ENCODE measurements at regions not wholly inside any gene's neighbourhood (a gene's known extent, or its start where the extent isn't known, plus 50 kb on each side); places are given as distances from the start of the nearest gene placed in this dataset.

DNA sequence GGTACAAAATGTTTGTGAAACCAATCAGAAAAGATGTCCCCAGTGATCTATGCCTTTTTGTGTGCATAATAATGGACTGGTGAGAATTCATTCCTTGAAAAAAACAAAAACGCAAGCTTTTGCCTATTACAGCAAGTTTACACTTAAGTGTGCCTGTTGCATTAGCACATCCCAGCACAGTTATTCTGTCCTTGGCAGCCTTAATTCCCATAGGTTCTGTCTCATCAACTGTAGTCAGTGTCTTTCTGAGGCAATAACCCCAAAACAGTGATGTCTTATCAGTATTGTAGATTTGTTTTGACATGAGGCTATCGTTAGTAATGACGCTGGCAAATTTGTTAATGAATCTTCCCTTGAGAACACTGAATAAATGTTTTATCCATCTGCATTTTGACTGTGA lies 109.9 kb upstream of the KCTD3 start:
- peaks cover 0 to 3% of the 10 kb centered on the region in 2 donors for H3K36me3 ChIP-seq
- no peak overlapping the region for H3K27ac ChIP-seq
- no peaks in the 10 kb centered on the region for H3K27me3 ChIP-seq
- DNase-seq (no peak), ATAC-seq (no peak)
- H3K4me3 ChIP-seq = no peak overlapping the region
- H3K9me3 ChIP-seq = no peaks in the 10 kb centered on the region
- intact Hi-C loops (cut with DNase I) = no loop called here
- TF ChIP-seq, protein P1, sequence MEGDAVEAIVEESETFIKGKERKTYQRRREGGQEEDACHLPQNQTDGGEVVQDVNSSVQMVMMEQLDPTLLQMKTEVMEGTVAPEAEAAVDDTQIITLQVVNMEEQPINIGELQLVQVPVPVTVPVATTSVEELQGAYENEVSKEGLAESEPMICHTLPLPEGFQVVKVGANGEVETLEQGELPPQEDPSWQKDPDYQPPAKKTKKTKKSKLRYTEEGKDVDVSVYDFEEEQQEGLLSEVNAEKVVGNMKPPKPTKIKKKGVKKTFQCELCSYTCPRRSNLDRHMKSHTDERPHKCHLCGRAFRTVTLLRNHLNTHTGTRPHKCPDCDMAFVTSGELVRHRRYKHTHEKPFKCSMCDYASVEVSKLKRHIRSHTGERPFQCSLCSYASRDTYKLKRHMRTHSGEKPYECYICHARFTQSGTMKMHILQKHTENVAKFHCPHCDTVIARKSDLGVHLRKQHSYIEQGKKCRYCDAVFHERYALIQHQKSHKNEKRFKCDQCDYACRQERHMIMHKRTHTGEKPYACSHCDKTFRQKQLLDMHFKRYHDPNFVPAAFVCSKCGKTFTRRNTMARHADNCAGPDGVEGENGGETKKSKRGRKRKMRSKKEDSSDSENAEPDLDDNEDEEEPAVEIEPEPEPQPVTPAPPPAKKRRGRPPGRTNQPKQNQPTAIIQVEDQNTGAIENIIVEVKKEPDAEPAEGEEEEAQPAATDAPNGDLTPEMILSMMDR (IDR thresholded peaks at IDR 0.05) = no peak
- no peaks in the 10 kb centered on the region for H3K4me1 ChIP-seq

DNA sequence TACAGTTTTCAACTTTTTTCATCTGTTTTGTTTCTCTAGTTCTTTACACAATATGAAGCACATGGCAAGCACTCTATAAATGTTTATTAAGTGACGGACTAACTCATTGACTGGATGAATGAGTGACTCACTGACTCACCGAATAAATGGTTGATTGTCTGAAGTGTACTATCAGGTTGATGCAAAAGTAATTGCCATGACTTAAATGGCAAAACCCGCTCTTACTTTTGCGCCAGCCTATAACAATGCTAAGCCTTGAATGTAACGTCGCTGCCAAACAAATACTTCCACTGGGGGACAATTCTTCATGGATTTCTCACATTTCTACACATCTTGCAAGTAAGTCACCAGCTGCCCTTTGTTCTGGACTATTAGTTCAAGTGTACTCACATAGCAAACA lies 109.0 kb upstream of the KCTD3 start:
- H3K27ac ChIP-seq = no peak overlapping the region

DNA sequence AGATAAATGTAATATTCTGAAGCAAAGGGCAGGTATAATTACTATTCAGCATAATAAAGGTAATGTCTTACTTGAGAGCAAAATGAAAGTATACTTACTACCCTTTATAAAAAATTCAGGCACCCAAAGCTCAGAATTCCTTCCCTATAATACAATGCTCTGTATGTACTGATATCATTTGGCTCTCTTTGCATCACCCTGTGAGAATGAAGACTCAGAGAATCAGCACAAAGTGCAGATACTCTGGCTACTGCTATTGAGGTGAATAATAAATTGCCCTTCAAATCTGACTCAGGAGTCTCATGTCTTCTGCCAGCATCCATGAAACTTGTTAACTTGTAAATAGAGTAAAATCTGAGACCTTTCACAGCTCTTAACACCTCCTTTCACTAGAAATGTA lies 108.5 kb upstream of the KCTD3 start:
- H3K9me3 ChIP-seq = no peaks in the 10 kb centered on the region
- DNase-seq (no peak), ATAC-seq (no peak)
- H3K4me3 ChIP-seq = no peak overlapping the region
- intact Hi-C loops (cut with DNase I) = no loop called here
- TF ChIP-seq, protein P1 (IDR thresholded peaks at IDR 0.05) = no peak
- H3K27ac ChIP-seq = no peak overlapping the region
- H3K4me1 ChIP-seq = no peaks in the 10 kb centered on the region
- no peaks in the 10 kb centered on the region for H3K27me3 ChIP-seq
- H3K36me3 ChIP-seq = no peaks in the 10 kb centered on the region

More for the DNA sequence above, 109.0 kb upstream of the KCTD3 start:
- ATAC-seq = no peak
- intact Hi-C loops (cut with DNase I) = no loop called here
- H3K9me3 ChIP-seq = no peaks in the 10 kb centered on the region
- TF ChIP-seq, protein P1 (IDR thresholded peaks at IDR 0.05) = no peak
- H3K4me1 ChIP-seq = no peaks in the 10 kb centered on the region
- no peaks in the 10 kb centered on the region for H3K27me3 ChIP-seq
- no peak for DNase-seq
- no peaks in the 10 kb centered on the region for H3K36me3 ChIP-seq
- H3K4me3 ChIP-seq = no peak overlapping the region

DNA sequence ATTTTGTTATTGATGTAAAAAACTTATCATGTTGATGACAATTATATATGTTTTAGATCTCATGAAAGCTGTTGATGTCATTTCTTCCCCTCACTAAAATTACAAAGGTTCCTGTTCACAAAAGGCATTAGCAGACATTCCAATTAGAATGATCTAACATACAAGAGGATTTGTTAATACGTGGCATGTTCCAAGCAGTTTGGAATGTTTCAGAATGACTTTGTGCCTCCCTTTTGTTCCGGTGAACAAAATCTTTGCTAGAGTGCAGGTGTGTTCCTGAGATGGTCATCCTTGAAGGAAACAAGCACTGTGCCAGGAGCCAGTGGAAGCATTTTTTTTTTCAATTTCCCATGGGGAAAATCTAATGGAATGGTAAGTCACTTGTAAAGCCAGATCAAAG lies 108.0 kb upstream of the KCTD3 start:
- no peak for DNase-seq

DNA sequence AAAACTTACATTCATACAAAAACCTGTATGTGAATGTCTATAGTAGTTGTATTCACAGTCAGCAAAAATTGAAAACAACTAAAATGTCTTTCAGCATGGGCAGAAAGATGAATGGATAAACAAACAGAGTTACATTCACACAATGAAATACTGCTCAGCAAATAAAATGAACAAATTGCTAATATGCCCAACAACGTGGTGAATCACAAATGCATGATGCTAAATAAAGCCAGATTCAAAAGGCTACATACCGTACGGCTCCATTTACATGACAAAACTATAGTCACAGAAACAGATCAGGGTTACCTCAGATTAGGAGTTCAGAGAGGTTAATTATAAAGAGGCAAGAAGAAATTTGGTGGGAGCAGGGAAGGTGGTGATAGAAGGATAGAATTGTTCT lies 100.7 kb upstream of the KCTD3 start:
- TF ChIP-seq, protein P1 (IDR thresholded peaks at IDR 0.05) = no peak
- Histone ChIP-seq H3K4me3 (no peak overlapping the region), H3K36me3 (no peaks in the 10 kb centered on the region), H3K27ac (no peak overlapping the region), H3K4me1 (no peaks in the 10 kb centered on the region), H3K27me3 (no peaks in the 10 kb centered on the region), H3K9me3 (no peaks in the 10 kb centered on the region)
- ATAC-seq (no peak), DNase-seq (no peak)
- intact Hi-C loops (cut with DNase I) = no loop called here

More for the DNA sequence above, 108.0 kb upstream of the KCTD3 start:
- no peaks in the 10 kb centered on the region for H3K9me3 ChIP-seq
- no peak for ATAC-seq
- no peak overlapping the region for H3K27ac ChIP-seq
- H3K27me3 ChIP-seq = no peaks in the 10 kb centered on the region
- no peak overlapping the region for H3K4me3 ChIP-seq
- intact Hi-C loops (cut with DNase I) = no loop called here
- no peaks in the 10 kb centered on the region for H3K36me3 ChIP-seq
- TF ChIP-seq, protein P1 (IDR thresholded peaks at IDR 0.05) = no peak
- H3K4me1 ChIP-seq = no peaks in the 10 kb centered on the region
